HL-60 (cell line): ENCODE measurements at regions not wholly inside any gene's neighbourhood (a gene's known extent, or its start where the extent isn't known, plus 50 kb on each side); places are given as distances from the start of the nearest gene placed in this dataset.

Experiments
- DNase-seq, 2 experiments: peaks; one replicate each; pipeline ENCODE4 v3.0.0-alpha.2; 2010 to 2020; ENCODE audit warnings: low read depth in 1 of 2, low spot score in 1 of 2
- H3K27ac ChIP-seq: fragments of 250-450 bp; sonication (Bioruptor Pico); replicated peaks from 2 replicates; pipeline ENCODE4 v1.5.1; 2020; ENCODE audit warnings: mild to moderate bottlenecking, moderate library complexity
- H3K27me3 ChIP-seq: fragments of 250-450 bp; sonication (Bioruptor Pico); 2 replicates; pipeline ENCODE4 v1.5.1; 2021; ENCODE audit warnings: mild to moderate bottlenecking, moderate library complexity; ENCODE audit not compliant: insufficient read depth, poor library complexity, severe bottlenecking
- H3K4me3 ChIP-seq: replicated peaks from 2 replicates; pipeline ENCODE4 v1.5.1; 2011; ENCODE audit warnings: mild to moderate bottlenecking, control low read depth, low read length; ENCODE audit not compliant: insufficient read depth
- GABPA ChIP-seq: IDR thresholded peaks from 2 replicates; pipeline ENCODE4 v1.6.1; 2012; ENCODE audit warnings: low read depth
- POLR2AphosphoS5 ChIP-seq: IDR thresholded peaks from 2 replicates; pipeline ENCODE4 v1.6.1; 2012; ENCODE audit warnings: low read depth
- SPI1 ChIP-seq: IDR thresholded peaks from 2 replicates; pipeline ENCODE4 v1.6.1; 2012; ENCODE audit warnings: low read depth, mild to moderate bottlenecking, borderline replicate concordance
- TF ChIP-seq, protein P1 (sequence below): IDR thresholded peaks from 2 replicates; pipeline ENCODE4 v1.6.1; 2012; ENCODE audit warnings: low read depth; ENCODE audit not compliant: insufficient replicate concordance
- TF ChIP-seq, protein P2 (sequence below): IDR thresholded peaks from one replicate; pipeline ENCODE4 v1.5.1; 2011; ENCODE audit warnings: low read length, control low read depth, inconsistent platforms; ENCODE audit not compliant: insufficient read depth

DNA sequence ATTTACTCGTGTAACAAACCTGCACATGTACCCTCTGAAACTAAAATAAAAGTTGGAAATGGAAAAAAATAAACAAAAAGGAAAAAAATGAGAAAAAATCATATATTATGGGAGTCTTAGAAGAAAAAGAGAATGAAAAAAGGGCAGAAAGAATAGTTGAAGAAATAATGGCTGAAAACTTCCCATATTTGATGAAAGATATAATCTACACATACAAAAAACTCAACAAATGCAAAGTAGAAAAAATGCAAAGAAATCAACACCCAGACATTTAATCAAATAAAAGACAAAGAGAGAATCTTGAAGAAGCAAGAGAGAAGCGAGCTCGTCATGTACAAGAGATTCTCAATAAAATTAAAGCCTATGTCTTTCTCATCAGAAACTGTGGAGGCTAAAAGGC lies 73.8 kb downstream of the SLC25A46 start:
- TF ChIP-seq POLR2AphosphoS5 (no peak), SPI1 (no peak), GABPA (no peak)
- TF ChIP-seq, protein P1, sequence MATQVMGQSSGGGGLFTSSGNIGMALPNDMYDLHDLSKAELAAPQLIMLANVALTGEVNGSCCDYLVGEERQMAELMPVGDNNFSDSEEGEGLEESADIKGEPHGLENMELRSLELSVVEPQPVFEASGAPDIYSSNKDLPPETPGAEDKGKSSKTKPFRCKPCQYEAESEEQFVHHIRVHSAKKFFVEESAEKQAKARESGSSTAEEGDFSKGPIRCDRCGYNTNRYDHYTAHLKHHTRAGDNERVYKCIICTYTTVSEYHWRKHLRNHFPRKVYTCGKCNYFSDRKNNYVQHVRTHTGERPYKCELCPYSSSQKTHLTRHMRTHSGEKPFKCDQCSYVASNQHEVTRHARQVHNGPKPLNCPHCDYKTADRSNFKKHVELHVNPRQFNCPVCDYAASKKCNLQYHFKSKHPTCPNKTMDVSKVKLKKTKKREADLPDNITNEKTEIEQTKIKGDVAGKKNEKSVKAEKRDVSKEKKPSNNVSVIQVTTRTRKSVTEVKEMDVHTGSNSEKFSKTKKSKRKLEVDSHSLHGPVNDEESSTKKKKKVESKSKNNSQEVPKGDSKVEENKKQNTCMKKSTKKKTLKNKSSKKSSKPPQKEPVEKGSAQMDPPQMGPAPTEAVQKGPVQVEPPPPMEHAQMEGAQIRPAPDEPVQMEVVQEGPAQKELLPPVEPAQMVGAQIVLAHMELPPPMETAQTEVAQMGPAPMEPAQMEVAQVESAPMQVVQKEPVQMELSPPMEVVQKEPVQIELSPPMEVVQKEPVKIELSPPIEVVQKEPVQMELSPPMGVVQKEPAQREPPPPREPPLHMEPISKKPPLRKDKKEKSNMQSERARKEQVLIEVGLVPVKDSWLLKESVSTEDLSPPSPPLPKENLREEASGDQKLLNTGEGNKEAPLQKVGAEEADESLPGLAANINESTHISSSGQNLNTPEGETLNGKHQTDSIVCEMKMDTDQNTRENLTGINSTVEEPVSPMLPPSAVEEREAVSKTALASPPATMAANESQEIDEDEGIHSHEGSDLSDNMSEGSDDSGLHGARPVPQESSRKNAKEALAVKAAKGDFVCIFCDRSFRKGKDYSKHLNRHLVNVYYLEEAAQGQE: no peak
- TF ChIP-seq, protein P2, sequence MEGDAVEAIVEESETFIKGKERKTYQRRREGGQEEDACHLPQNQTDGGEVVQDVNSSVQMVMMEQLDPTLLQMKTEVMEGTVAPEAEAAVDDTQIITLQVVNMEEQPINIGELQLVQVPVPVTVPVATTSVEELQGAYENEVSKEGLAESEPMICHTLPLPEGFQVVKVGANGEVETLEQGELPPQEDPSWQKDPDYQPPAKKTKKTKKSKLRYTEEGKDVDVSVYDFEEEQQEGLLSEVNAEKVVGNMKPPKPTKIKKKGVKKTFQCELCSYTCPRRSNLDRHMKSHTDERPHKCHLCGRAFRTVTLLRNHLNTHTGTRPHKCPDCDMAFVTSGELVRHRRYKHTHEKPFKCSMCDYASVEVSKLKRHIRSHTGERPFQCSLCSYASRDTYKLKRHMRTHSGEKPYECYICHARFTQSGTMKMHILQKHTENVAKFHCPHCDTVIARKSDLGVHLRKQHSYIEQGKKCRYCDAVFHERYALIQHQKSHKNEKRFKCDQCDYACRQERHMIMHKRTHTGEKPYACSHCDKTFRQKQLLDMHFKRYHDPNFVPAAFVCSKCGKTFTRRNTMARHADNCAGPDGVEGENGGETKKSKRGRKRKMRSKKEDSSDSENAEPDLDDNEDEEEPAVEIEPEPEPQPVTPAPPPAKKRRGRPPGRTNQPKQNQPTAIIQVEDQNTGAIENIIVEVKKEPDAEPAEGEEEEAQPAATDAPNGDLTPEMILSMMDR: no peak
- DNase-seq: no peak
- H3K4me3 ChIP-seq: no peak overlapping the region
- no peak overlapping the region for H3K27ac ChIP-seq
- no peaks in the 10 kb centered on the region for H3K27me3 ChIP-seq

DNA sequence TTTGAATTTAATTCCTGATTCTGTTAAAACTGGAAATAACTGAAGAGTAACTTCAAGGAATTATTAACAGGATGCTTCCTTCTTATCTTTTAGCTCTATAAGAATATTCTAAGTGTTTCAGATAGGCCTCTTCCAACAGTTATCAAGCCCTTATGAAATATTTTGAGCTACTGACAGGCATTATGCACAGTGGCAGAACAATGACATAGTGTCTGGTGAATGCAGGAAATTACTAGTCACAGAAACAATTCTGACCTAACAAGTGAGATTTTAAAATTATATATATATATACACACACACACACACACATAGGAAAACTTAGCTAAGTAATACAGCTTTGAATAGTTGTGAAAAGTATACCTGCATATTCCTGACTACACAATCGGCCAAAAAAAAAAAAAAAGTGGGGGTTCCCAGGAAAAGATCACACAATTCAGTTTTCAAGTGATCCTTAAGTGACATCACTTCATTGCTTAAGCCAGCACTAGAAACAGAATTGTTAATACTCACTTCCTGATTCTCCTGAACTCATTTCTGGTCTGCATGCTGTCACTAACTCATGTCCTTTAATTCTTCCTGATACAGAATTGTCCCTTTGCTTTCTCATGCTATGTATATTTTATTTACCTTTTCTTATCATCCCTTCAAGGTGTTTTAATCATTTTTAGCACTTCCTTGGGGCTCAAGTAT lies 77.3 kb downstream of the SLC25A46 start:
- TF ChIP-seq GABPA: no peak
- TF ChIP-seq, protein P1: no peak
- TF ChIP-seq SPI1: no peak
- TF ChIP-seq, protein P2: no peak
- no peak for TF ChIP-seq POLR2AphosphoS5
- H3K4me3 ChIP-seq: no peak overlapping the region
- no peaks in the 10 kb centered on the region for H3K27me3 ChIP-seq
- no peak for DNase-seq
- no peak overlapping the region for H3K27ac ChIP-seq

DNA sequence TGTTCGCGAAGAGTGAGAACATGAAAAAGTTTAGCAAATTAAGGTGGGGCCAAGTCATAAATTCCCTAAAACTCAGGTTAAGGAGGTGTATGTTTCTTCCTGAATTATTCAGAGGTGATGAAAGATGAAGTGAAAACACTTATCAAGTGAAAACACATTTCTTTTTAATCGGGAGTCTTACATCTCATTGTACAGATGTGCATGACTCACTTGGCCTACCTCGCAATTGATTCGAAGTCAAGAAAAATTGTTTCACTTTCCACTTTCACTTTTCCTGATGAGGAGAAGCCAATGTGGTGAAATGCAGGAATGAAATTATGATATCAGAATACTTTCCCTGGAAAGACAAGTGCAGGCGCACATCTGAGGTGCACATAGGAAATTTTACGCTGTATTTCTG lies 78.7 kb downstream of the SLC25A46 start:
- Histone ChIP-seq H3K4me3 (no peak overlapping the region), H3K27me3 (no peaks in the 10 kb centered on the region), H3K27ac (no peak overlapping the region)
- no peak for DNase-seq
- TF ChIP-seq GABPA (no peak), SPI1 (no peak), POLR2AphosphoS5 (no peak)
- TF ChIP-seq, protein P2: no peak
- TF ChIP-seq, protein P1: no peak
